Right lobe of liver (tissue), 6 donors: ENCODE measurements at regions not wholly inside any gene's neighbourhood (a gene's known extent, or its start where the extent isn't known, plus 50 kb on each side); places are given as distances from the start of the nearest gene placed in this dataset.

Experiments used
- ATAC-seq, 4 donors: fragments of 200-7000 bp; cut with Tn5 transposase; one replicate each; pipeline ENCODE4 v1.9.1; 2020; ENCODE audit warnings: mild to moderate bottlenecking in 4 of 4, moderate library complexity in 4 of 4
- DNase-seq, 3 donors: peaks; one replicate each; pipeline ENCODE4 v3.0.0-alpha.2; 2020
- H3K27ac ChIP-seq, 3 donors: fragments of 200-600 bp; one replicate each; pipeline ENCODE4 v1.8.0; 2022
- H3K27me3 ChIP-seq, 2 donors: fragments of 200-600 bp; one replicate each; pipeline ENCODE4 v1.8.0; 2022
- H3K36me3 ChIP-seq, 4 donors: fragments of 200-600 bp; sonication (generic) in 1 of 4; one replicate each; pipeline versions ENCODE4 v1.5.1 to v1.8.0; 2017 to 2022; ENCODE audit warnings: control low read depth in 1 of 4
- H3K4me1 ChIP-seq, 4 donors: fragments of 200-600 bp; sonication (generic) in 1 of 4; one replicate each; pipeline versions ENCODE4 v1.5.1 to v1.8.0; 2017 to 2022; ENCODE audit warnings: control low read depth in 1 of 4
- H3K4me3 ChIP-seq, 3 donors: fragments of 200-600 bp; one replicate each; pipeline ENCODE4 v1.8.0; 2022
- H3K9me3 ChIP-seq, 4 donors: fragments of 200-600 bp; sonication (generic) in 1 of 4; one replicate each; pipeline versions ENCODE4 v1.5.1 to v1.8.0; 2017 to 2022; ENCODE audit warnings: control low read depth in 1 of 4
- POLR2A ChIP-seq: fragments of 450-650 bp; IDR thresholded peaks from one replicate; pipeline ENCODE4 v1.6.1; 2017; ENCODE audit warnings: antibody characterized with exemption, mild to moderate bottlenecking
- WGBS: methylation state at CpG from one replicate; pipeline ENCODE4 v1.1.6; 2018; ENCODE audit warnings: low coverage, low lambda C conversion rate; ENCODE audit not compliant: insufficient coverage; ENCODE audit errors: missing lambda C conversion rate; 5-methylcytosine and 5-hydroxymethylcytosine counted together
- intact Hi-C, 2 donors: fragments of 100-400 bp; cut with DNase I; formaldehyde crosslinking; loops; one replicate each; pipeline versions ENCODE4 v1.11.2 to v1.14.1; 2022
- TF ChIP-seq, protein P1 (sequence below), 4 donors: fragments of 200-600 bp in 3 of 4; fragments of 450-650 bp in 1 of 4; IDR thresholded peaks; one replicate each; pipeline versions ENCODE4 v1.5.1 to v1.8.0; 2016 to 2022; ENCODE audit warnings: antibody characterized with exemption in 4 of 4, mild to moderate bottlenecking in 2 of 4
- donor health status: DM: no; HTN: yes; CAD: no.
- donor health status: DM: no; HTN: no; CAD: no.
- donor health status: DM: no; HTN: no; CAD: no.
- donor health status: DM: no; HTN: yes; CAD: no.
- donor health status: DM: no; HTN: yes; CAD: no.

- intact Hi-C loops = no loop called here
- H3K27me3 ChIP-seq = no peaks in the 10 kb centered on the region
- no peak for ATAC-seq
- no peak overlapping the region for H3K27ac ChIP-seq
- no peaks in the 10 kb centered on the region for H3K36me3 ChIP-seq
- no peaks in the 10 kb centered on the region for H3K4me1 ChIP-seq
- H3K4me3 ChIP-seq = no peak overlapping the region
- DNase-seq = no peak
- WGBS = 33% methylated on average over 1 of the region's 1 CpG
- TF ChIP-seq, protein P1, sequence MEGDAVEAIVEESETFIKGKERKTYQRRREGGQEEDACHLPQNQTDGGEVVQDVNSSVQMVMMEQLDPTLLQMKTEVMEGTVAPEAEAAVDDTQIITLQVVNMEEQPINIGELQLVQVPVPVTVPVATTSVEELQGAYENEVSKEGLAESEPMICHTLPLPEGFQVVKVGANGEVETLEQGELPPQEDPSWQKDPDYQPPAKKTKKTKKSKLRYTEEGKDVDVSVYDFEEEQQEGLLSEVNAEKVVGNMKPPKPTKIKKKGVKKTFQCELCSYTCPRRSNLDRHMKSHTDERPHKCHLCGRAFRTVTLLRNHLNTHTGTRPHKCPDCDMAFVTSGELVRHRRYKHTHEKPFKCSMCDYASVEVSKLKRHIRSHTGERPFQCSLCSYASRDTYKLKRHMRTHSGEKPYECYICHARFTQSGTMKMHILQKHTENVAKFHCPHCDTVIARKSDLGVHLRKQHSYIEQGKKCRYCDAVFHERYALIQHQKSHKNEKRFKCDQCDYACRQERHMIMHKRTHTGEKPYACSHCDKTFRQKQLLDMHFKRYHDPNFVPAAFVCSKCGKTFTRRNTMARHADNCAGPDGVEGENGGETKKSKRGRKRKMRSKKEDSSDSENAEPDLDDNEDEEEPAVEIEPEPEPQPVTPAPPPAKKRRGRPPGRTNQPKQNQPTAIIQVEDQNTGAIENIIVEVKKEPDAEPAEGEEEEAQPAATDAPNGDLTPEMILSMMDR (IDR thresholded peaks at IDR 0.05) = no peak
- TF ChIP-seq POLR2A = no peak
- no peaks in the 10 kb centered on the region for H3K9me3 ChIP-seq
Measured at GRCh38 chr16:64292161-64292560, 829.7 kb downstream of the CDH11 start.

DNA sequence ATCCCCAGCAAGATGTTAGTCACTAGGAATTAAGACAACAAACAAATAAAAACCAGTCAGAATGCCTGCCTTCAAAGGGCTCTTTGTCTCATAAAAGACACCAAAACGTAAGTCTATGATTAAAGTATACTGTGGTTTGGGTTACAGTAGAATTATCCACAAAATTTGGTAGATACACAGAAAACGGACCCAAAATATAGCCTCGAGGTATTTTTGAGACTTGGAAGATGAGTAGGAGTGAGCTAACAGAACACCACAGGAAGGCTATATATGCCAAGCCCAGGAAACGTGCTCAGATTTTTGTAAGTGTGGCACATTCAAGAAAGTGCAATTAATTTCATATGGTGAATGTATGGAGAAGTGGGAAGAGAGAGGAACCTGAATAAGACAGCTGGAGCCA, 831.4 kb downstream of the CDH11 start:
- DNase-seq (no peak), ATAC-seq (no peak)
- H3K4me1 ChIP-seq = no peaks in the 10 kb centered on the region
- H3K27ac ChIP-seq = no peak overlapping the region
- H3K36me3 ChIP-seq = no peaks in the 10 kb centered on the region
- no peak for TF ChIP-seq POLR2A
- TF ChIP-seq, protein P1 (IDR thresholded peaks at IDR 0.05) = no peak
- no peaks in the 10 kb centered on the region for H3K9me3 ChIP-seq
- H3K4me3 ChIP-seq = no peak overlapping the region
- 36% methylated on average over 4 of the region's 4 CpGs for WGBS
- no peaks in the 10 kb centered on the region for H3K27me3 ChIP-seq
- intact Hi-C loops = no loop called here

DNA sequence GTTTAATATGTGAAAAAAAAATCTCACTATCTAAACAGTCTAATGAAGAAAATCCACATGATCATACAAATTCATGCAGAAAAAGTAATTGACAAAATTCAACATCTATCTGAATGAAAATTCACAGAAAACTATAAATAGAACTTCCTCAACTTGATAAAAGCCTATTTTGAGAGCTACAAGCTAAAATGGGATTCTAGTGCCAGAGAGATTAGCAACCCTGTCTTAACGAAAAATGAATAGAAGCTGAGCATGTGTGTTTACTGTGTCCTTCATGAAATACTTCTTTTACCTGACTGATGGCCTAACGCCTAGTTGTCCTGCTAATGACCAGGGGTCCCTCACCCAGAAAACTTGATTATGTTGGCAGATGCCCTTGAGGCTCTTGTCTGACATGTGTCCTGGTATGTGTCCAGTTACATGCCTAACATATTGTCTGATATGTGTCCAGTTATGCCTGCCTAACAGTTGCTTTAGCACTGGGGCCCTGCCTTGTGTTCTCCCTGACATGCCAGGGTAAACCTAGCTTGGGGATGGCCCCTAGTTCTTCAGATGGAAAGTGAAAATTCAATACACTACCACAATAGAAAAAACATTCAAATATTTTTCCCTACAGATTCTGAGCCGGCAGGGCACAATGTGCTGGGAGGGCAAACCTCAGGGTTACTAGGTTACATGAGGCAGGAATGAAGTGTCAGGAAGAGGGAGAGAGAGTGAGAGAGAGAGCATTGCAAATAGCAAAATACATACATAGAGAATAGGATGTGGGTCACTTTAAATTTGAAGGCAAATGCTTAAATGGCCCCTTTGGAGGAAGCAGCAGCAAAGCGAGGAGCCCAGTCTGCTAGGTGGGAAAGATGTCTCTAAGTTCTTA, 834.0 kb downstream of the CDH11 start:
- H3K36me3 ChIP-seq = no peaks in the 10 kb centered on the region
- no peak overlapping the region for H3K27ac ChIP-seq
- DNase-seq = no peak
- TF ChIP-seq, protein P1 (IDR thresholded peaks at IDR 0.05) = no peak
- TF ChIP-seq POLR2A = no peak
- 45% methylated on average over 4 of the region's 4 CpGs for WGBS
- H3K9me3 ChIP-seq = no peaks in the 10 kb centered on the region
- intact Hi-C loops = no loop called here
- ATAC-seq = no peak
- no peaks in the 10 kb centered on the region for H3K27me3 ChIP-seq
- H3K4me1 ChIP-seq = no peaks in the 10 kb centered on the region
- H3K4me3 ChIP-seq = no peak overlapping the region

GRCh38 chr16:64282181-64282580, 839.7 kb downstream of the CDH11 start:
- Histone ChIP-seq H3K27me3 (no peaks in the 10 kb centered on the region), H3K4me1 (no peaks in the 10 kb centered on the region), H3K27ac (no peak overlapping the region), H3K4me3 (no peak overlapping the region), H3K36me3 (no peaks in the 10 kb centered on the region), H3K9me3 (no peaks in the 10 kb centered on the region)
- 52% methylated on average over 3 of the region's 3 CpGs for WGBS
- TF ChIP-seq, protein P1 (IDR thresholded peaks at IDR 0.05) = no peak
- no peak for TF ChIP-seq POLR2A
- ATAC-seq (no peak), DNase-seq (no peak)
- intact Hi-C loops = no loop called here
